Keratinocyte (primary cell): ENCODE measurements at regions not wholly inside any gene's neighbourhood (a gene's known extent, or its start where the extent isn't known, plus 50 kb on each side); places are given as distances from the start of the nearest gene placed in this dataset.

ENCODE experiments used
- DNase-seq: peaks from one replicate; pipeline ENCODE4 v3.0.0-alpha.2; 2011; ENCODE audit warnings: low read depth, missing footprints, low spot score
- FAIRE-seq: peaks from 2 replicates; lab custom pipeline; 2011; peaks lifted over from hg19 to GRCh38; lab: Jason Lieb, UNC
- H2AFZ ChIP-seq: 2 replicates; pipeline ENCODE4 v1.6.0; 2012; ENCODE audit warnings: low read length, control low read depth, inconsistent platforms; ENCODE audit not compliant: control insufficient read depth
- H3K27ac ChIP-seq: 2 replicates; pipeline ENCODE4 v1.5.1; 2011; ENCODE audit warnings: low read length; ENCODE audit not compliant: control insufficient read depth, insufficient read depth
- H3K27me3 ChIP-seq: 3 replicates; pipeline ENCODE4 v1.6.0; 2011; ENCODE audit warnings: low read length; ENCODE audit not compliant: control insufficient read depth, insufficient read depth; ENCODE audit errors: extremely low read depth
- H3K36me3 ChIP-seq, 2 experiments: 2 replicates in 1 of 2; 3 replicates in 1 of 2; pipeline ENCODE4 v1.5.1; 2011; ENCODE audit warnings: low read length in 2 of 2, mild to moderate bottlenecking in 1 of 2; ENCODE audit not compliant: control insufficient read depth in 2 of 2, insufficient read depth in 2 of 2; ENCODE audit errors: extremely low read depth in 1 of 2
- H3K4me1 ChIP-seq: 3 replicates; pipeline ENCODE4 v1.5.1; 2011; ENCODE audit warnings: low read length; ENCODE audit not compliant: control insufficient read depth, insufficient read depth; ENCODE audit errors: extremely low read depth
- H3K4me2 ChIP-seq: 3 replicates; pipeline ENCODE4 v1.6.0; 2011; ENCODE audit warnings: low read depth, low read length; ENCODE audit not compliant: control insufficient read depth, insufficient read depth; ENCODE audit errors: extremely low read depth
- H3K4me3 ChIP-seq, 3 experiments: fragments of 200-600 bp in 1 of 3; sonication (generic) in 1 of 3; 2 replicates in 2 of 3; 3 replicates in 1 of 3; pipeline ENCODE4 v1.5.1; 2011 to 2016; ENCODE audit warnings: low read length in 3 of 3, mild to moderate bottlenecking in 3 of 3, control low read depth in 2 of 3, inconsistent platforms in 1 of 3, low read depth in 1 of 3, mixed read lengths in 1 of 3, mixed run types in 1 of 3, moderate library complexity in 1 of 3; ENCODE audit not compliant: control insufficient read depth in 2 of 3, insufficient read depth in 2 of 3; ENCODE audit errors: extremely low read depth in 1 of 3
- H3K79me2 ChIP-seq: 2 replicates; pipeline ENCODE4 v1.6.0; 2012; ENCODE audit warnings: low read length; ENCODE audit not compliant: control insufficient read depth, insufficient read depth
- H3K9ac ChIP-seq: 3 replicates; pipeline ENCODE4 v1.6.0; 2011; ENCODE audit warnings: low read length; ENCODE audit not compliant: control insufficient read depth, insufficient read depth; ENCODE audit errors: extremely low read depth
- H3K9me1 ChIP-seq: 3 replicates; pipeline ENCODE4 v1.6.0; 2011; ENCODE audit warnings: low read length; ENCODE audit not compliant: control insufficient read depth, insufficient read depth; ENCODE audit errors: extremely low read depth
- H3K9me3 ChIP-seq: 2 replicates; pipeline ENCODE4 v1.5.1; 2012; ENCODE audit warnings: low read depth, low read length; ENCODE audit not compliant: control insufficient read depth
- H4K20me1 ChIP-seq: 3 replicates; pipeline ENCODE4 v1.6.0; 2011; ENCODE audit warnings: low read length; ENCODE audit not compliant: control insufficient read depth, insufficient read depth; ENCODE audit errors: extremely low read depth
- EZH2 ChIP-seq: IDR thresholded peaks from one replicate; pipeline ENCODE4 v1.6.1; 2012; ENCODE audit warnings: inconsistent platforms, mild to moderate bottlenecking, low read length, moderate library complexity
- dilution Hi-C: fragments of 300-500 bp; cut with MboI; formaldehyde crosslinking; loops from one replicate; pipeline ENCODE4 v1.7.0; 2020; ENCODE audit warnings: low sequenced_read_pairs; ENCODE audit not compliant: extremely low pct_ligation_motif_present
- TF ChIP-seq, protein P1 (sequence below), 3 experiments: IDR thresholded peaks in 1 of 3; conservative IDR thresholded peaks in 1 of 3; optimal IDR thresholded peaks in 1 of 3; 2 replicates in 2 of 3; 3 replicates in 1 of 3; pipeline versions ENCODE3 to v1.5.1; 2011; ENCODE audit warnings: low read length in 3 of 3, mild to moderate bottlenecking in 3 of 3, moderate library complexity in 2 of 3, control low read depth in 1 of 3, inconsistent platforms in 1 of 3; ENCODE audit not compliant: insufficient read depth in 2 of 3; ENCODE audit errors: extremely low read depth in 1 of 3

DNA sequence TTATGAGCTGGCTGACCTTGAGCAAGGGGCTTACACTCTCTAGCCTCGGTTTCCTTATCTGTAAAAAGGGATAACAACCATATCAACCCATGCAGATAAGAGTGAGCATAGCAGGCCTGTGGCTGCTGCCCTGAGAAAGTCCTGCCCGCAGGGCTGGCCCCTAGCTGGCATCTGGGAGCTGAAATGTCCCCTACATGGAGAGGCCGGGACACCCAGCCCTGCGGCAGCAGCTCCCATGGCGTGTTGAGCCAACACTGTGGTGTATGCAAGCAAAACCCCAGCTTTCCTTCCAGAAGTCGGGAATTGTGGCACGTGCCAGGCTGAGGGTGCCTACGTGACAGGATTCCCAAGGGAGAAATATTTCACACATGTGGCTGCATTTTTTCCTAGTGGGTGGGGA lies 358.9 kb downstream of the CTTN start:
- Histone ChIP-seq H3K36me3 (no peaks in the 10 kb centered on the region), H3K9me3 (peaks cover 5% of the 10 kb centered on the region), H3K9me1 (no peaks in the 10 kb centered on the region), H4K20me1 (no peaks in the 10 kb centered on the region), H3K4me3 (no peak overlapping the region), H3K4me1 (no peaks in the 10 kb centered on the region), H3K9ac (no peak overlapping the region), H3K79me2 (no peaks in the 10 kb centered on the region), H3K27ac (no peak overlapping the region), H3K4me2 (no peak overlapping the region), H3K27me3 (no peaks in the 10 kb centered on the region), H2AFZ (no peak overlapping the region)
- DNase-seq (no peak), FAIRE-seq (no peak)
- dilution Hi-C loops = no loop called here
- TF ChIP-seq EZH2 = no peak

GRCh38 chr11:70758206-70758605 lies 359.9 kb downstream of the CTTN start:
- dilution Hi-C loops = no loop called here
- Histone ChIP-seq H4K20me1 (no peaks in the 10 kb centered on the region), H2AFZ (no peak overlapping the region)

GRCh38 chr11:70759846-70760245 lies 361.5 kb downstream of the CTTN start:
- no peaks in the 10 kb centered on the region for H3K9me1 ChIP-seq
- no peak overlapping the region for H3K9ac ChIP-seq
- TF ChIP-seq EZH2 = no peak
- TF ChIP-seq, protein P1, sequence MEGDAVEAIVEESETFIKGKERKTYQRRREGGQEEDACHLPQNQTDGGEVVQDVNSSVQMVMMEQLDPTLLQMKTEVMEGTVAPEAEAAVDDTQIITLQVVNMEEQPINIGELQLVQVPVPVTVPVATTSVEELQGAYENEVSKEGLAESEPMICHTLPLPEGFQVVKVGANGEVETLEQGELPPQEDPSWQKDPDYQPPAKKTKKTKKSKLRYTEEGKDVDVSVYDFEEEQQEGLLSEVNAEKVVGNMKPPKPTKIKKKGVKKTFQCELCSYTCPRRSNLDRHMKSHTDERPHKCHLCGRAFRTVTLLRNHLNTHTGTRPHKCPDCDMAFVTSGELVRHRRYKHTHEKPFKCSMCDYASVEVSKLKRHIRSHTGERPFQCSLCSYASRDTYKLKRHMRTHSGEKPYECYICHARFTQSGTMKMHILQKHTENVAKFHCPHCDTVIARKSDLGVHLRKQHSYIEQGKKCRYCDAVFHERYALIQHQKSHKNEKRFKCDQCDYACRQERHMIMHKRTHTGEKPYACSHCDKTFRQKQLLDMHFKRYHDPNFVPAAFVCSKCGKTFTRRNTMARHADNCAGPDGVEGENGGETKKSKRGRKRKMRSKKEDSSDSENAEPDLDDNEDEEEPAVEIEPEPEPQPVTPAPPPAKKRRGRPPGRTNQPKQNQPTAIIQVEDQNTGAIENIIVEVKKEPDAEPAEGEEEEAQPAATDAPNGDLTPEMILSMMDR (optimal IDR thresholded peaks at IDR 0.05 in 1 of 3, IDR thresholded peaks at IDR 0.05 in 1 of 3, conservative IDR thresholded peaks at IDR 0.05 in 1 of 3; ENCODE audit: extremely low read depth in 1 of 3, insufficient read depth in 2 of 3, low read length in 3 of 3) = no peak
- H3K27me3 ChIP-seq = no peaks in the 10 kb centered on the region
- H3K4me2 ChIP-seq = no peak overlapping the region
- H3K36me3 ChIP-seq = no peaks in the 10 kb centered on the region
- dilution Hi-C loops = no loop called here
- H4K20me1 ChIP-seq = no peaks in the 10 kb centered on the region
- H2AFZ ChIP-seq = no peak overlapping the region
- FAIRE-seq (no peak), DNase-seq (no peak)
- peaks cover 15% of the 10 kb centered on the region for H3K9me3 ChIP-seq
- H3K27ac ChIP-seq = no peak overlapping the region
- H3K79me2 ChIP-seq = no peaks in the 10 kb centered on the region
- no peaks in the 10 kb centered on the region for H3K4me1 ChIP-seq
- H3K4me3 ChIP-seq = no peak overlapping the region

More at GRCh38 chr11:70758206-70758605, 359.9 kb downstream of the CTTN start:
- DNase-seq (no peak), FAIRE-seq (no peak)
- Histone ChIP-seq H3K4me3 (no peak overlapping the region), H3K9me1 (no peaks in the 10 kb centered on the region), H3K9ac (no peak overlapping the region), H3K27ac (no peak overlapping the region), H3K4me1 (no peaks in the 10 kb centered on the region), H3K79me2 (no peaks in the 10 kb centered on the region), H3K4me2 (no peak overlapping the region), H3K9me3 (peaks cover 12% of the 10 kb centered on the region), H3K36me3 (no peaks in the 10 kb centered on the region), H3K27me3 (no peaks in the 10 kb centered on the region)
- no peak for TF ChIP-seq EZH2
- TF ChIP-seq, protein P1 (optimal IDR thresholded peaks at IDR 0.05 in 1 of 3, IDR thresholded peaks at IDR 0.05 in 1 of 3, conservative IDR thresholded peaks at IDR 0.05 in 1 of 3; ENCODE audit: extremely low read depth in 1 of 3, insufficient read depth in 2 of 3, low read length in 3 of 3) = no peak
